DND-41 (cell line): ENCODE measurements at regions not wholly inside any gene's neighbourhood (a gene's known extent, or its start where the extent isn't known, plus 50 kb on each side); places are given as distances from the start of the nearest gene placed in this dataset.

ENCODE experiments used
- ATAC-seq: fragments of 200-7000 bp; cut with Tn5 transposase; 3 replicates; pipeline ENCODE4 v1.9.1; 2021; ENCODE audit warnings: low read depth; ENCODE audit not compliant: insufficient read depth
- DNase-seq: peaks from one replicate; pipeline ENCODE4 v3.0.0-alpha.2; 2020
- H2AFZ ChIP-seq: 2 replicates; pipeline ENCODE4 v1.6.0; 2012; ENCODE audit warnings: low read depth, low read length
- H3K27ac ChIP-seq: 2 replicates; pipeline ENCODE4 v1.5.1; 2012; ENCODE audit warnings: low read length, inconsistent platforms
- H3K27me3 ChIP-seq: fragments of 200-600 bp; sonication (generic); 2 replicates; pipeline ENCODE4 v1.6.0; 2012; ENCODE audit warnings: low read length, mild to moderate bottlenecking, inconsistent platforms; ENCODE audit not compliant: insufficient read depth, poor library complexity
- H3K36me3 ChIP-seq: 2 replicates; pipeline ENCODE4 v1.5.1; 2012; ENCODE audit warnings: low read length, inconsistent platforms; ENCODE audit not compliant: insufficient read depth
- H3K4me1 ChIP-seq: 2 replicates; pipeline ENCODE4 v1.5.1; 2012; ENCODE audit warnings: mild to moderate bottlenecking, low read length; ENCODE audit not compliant: insufficient read depth
- H3K4me2 ChIP-seq: 2 replicates; pipeline ENCODE4 v1.6.0; 2012; ENCODE audit warnings: mild to moderate bottlenecking, moderate library complexity, low read length, inconsistent platforms; ENCODE audit not compliant: insufficient read depth
- H3K4me3 ChIP-seq, 2 experiments: fragments of 200-600 bp in 1 of 2; shearing (Covaris generic) in 1 of 2; 2 replicates each; pipeline ENCODE4 v1.5.1; 2012 to 2016; ENCODE audit warnings: inconsistent platforms in 2 of 2, low read length in 2 of 2, mild to moderate bottlenecking in 2 of 2, low read depth in 1 of 2, moderate library complexity in 1 of 2
- H3K79me2 ChIP-seq: 2 replicates; pipeline ENCODE4 v1.6.0; 2012; ENCODE audit warnings: low read length, inconsistent platforms; ENCODE audit not compliant: insufficient read depth
- H3K9ac ChIP-seq: 2 replicates; pipeline ENCODE4 v1.6.0; 2012; ENCODE audit warnings: low read depth, mild to moderate bottlenecking, inconsistent platforms, low read length, moderate library complexity
- H3K9me3 ChIP-seq: 2 replicates; pipeline ENCODE4 v1.5.1; 2012; ENCODE audit warnings: low read length, moderate library complexity, mild to moderate bottlenecking, inconsistent platforms; ENCODE audit not compliant: insufficient read depth, severe bottlenecking
- H4K20me1 ChIP-seq: 2 replicates; pipeline ENCODE4 v1.6.0; 2012; ENCODE audit warnings: low read length; ENCODE audit not compliant: insufficient read depth
- CTCF ChIP-seq: IDR thresholded peaks from 2 replicates; pipeline ENCODE4 v1.5.1; 2012; ENCODE audit warnings: borderline replicate concordance, low read length, moderate library complexity, mild to moderate bottlenecking; ENCODE audit not compliant: poor library complexity, severe bottlenecking; ENCODE audit errors: extremely low read depth
- EZH2 ChIP-seq: IDR thresholded peaks from 3 replicates; pipeline ENCODE4 v1.6.1; 2012; ENCODE audit warnings: borderline replicate concordance, low read depth, mild to moderate bottlenecking, moderate library complexity, low read length, inconsistent platforms; ENCODE audit not compliant: severe bottlenecking

DNA sequence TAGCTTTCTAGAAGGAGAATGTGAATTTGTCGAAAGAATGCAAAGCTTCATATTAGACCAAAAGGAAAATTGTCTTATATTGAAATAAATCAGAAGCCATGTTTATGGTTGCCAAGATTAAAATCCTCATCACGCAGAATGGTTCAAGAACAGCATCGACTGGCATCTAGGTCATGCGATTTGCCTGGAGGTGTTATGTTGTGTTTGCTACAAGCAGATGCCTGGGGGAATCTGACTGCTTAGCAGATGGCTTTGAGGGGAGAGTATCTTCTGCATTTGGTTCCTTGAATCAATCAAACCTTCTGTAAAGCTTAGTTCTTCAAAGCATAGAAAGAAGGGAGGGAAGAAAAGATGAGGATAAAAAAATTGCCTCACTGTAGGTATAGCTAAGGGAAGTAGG, 585.8 kb downstream of the QKI start:
- Histone ChIP-seq H3K4me3 (no peak overlapping the region), H3K4me2 (no peak overlapping the region), H3K4me1 (no peaks in the 10 kb centered on the region), H3K27ac (no peak overlapping the region), H3K9me3 (no peaks in the 10 kb centered on the region), H3K79me2 (no peaks in the 10 kb centered on the region), H3K9ac (no peak overlapping the region), H4K20me1 (no peaks in the 10 kb centered on the region), H3K36me3 (no peaks in the 10 kb centered on the region), H2AFZ (no peak overlapping the region), H3K27me3 (no peaks in the 10 kb centered on the region)
- no peak for TF ChIP-seq EZH2
- no peak for TF ChIP-seq CTCF
- DNase-seq (no peak), ATAC-seq (no peak)

DNA sequence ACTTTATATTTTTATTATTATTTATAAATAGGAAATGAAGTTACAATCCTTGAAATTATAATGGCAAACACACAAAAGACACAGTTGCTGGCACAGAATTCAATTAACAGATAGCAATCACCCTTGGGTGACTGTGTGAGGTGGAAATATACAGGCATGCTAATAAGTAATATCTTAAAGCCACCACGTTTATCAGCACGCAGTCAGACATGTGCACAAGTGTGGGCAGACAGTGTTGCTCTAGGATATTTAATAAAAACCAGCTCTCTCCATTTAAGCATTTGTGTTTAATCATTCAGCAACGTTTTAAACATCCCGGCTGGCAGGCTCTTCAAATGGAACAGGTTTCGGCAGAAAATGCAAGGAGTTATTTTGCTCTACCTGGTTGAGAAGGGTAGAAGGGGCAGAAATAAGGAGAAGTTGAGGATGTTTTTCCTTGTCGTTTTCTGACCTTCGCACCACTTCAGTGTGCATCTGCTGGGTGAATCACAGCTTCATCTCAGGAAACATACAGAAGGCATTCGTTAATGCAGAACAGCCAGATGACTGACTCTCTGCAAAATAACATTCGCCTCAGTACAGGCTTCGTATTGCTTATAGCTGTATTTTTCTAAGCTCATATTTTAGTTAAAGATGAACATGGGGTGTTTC, 585.1 kb downstream of the QKI start:
- Histone ChIP-seq H3K27ac (no peak overlapping the region), H3K27me3 (no peaks in the 10 kb centered on the region), H3K4me1 (no peaks in the 10 kb centered on the region), H3K79me2 (no peaks in the 10 kb centered on the region), H3K36me3 (no peaks in the 10 kb centered on the region), H3K4me3 (no peak overlapping the region), H3K9me3 (no peaks in the 10 kb centered on the region), H3K4me2 (no peak overlapping the region), H4K20me1 (no peaks in the 10 kb centered on the region), H3K9ac (no peak overlapping the region), H2AFZ (no peak overlapping the region)
- ATAC-seq (no peak), DNase-seq (no peak)
- TF ChIP-seq EZH2 (no peak), CTCF (no peak)

- ATAC-seq = no peak
- DNase-seq = no peak
- Histone ChIP-seq H3K9me3 (no peaks in the 10 kb centered on the region), H3K4me3 (no peak overlapping the region), H3K27me3 (no peaks in the 10 kb centered on the region), H3K36me3 (no peaks in the 10 kb centered on the region), H4K20me1 (no peaks in the 10 kb centered on the region), H3K27ac (no peak overlapping the region), H3K9ac (no peak overlapping the region), H3K4me2 (no peak overlapping the region), H3K4me1 (no peaks in the 10 kb centered on the region), H2AFZ (no peak overlapping the region), H3K79me2 (no peaks in the 10 kb centered on the region)
- no peak for TF ChIP-seq CTCF
- no peak for TF ChIP-seq EZH2
These were observed 584.0 kb downstream of the QKI start for GRCh38 chr6:163998496-163998895.
